ENCODE measurements at regions not wholly inside any gene's neighbourhood (a gene's known extent, or its start where the extent isn't known, plus 50 kb on each side); places are given as distances from the start of the nearest gene placed in this dataset.

- no peak overlapping the region for H3K27ac ChIP-seq
Observed at GRCh38 chr13:73776151-73776785, 357.9 kb downstream of the KLF12 start.

GRCh38 chr13:73773168-73773549, 361.0 kb downstream of the KLF12 start:
- peaks cover under 1 to 3% (median 2%) of the 10 kb centered on the region in 10 experiments; a peak in 15 of 20 replicates for H3K4me1 ChIP-seq
- no peaks in the 10 kb centered on the region for H3K9me3 ChIP-seq (replicated peaks in 1 of 11)
- H3K4me3 ChIP-seq: no peak overlapping the region
- H3K4me2 ChIP-seq: no peak overlapping the region
- no peak for TF ChIP-seq Cebpa-rat (IDR thresholded peaks at IDR 0.05)
- H3K27ac ChIP-seq: no peak overlapping the region
- H3K36me3 ChIP-seq: peaks cover 0 to 24% (median 6%) of the 10 kb centered on the region in 11 experiments; a peak in 10 of 22 replicates
- no peaks in the 10 kb centered on the region for H4K20me1 ChIP-seq
- H3K9ac ChIP-seq: no peak overlapping the region
- H3K27me3 ChIP-seq: no peaks in the 10 kb centered on the region

More at GRCh38 chr13:73776151-73776785, 357.9 kb downstream of the KLF12 start:
- Histone ChIP-seq H3K4me2 (no peak overlapping the region), H3K4me1 (no peaks in the 10 kb centered on the region), H3K9ac (no peak overlapping the region), H3K4me3 (no peak overlapping the region), H3K36me3 (peaks cover 0 to 40% (median 20%) of the 10 kb centered on the region in 11 experiments; a peak in 15 of 22 replicates), H3K9me3 (replicated peaks in 1 of 11) (no peaks in the 10 kb centered on the region), H3K27me3 (no peaks in the 10 kb centered on the region), H4K20me1 (no peaks in the 10 kb centered on the region)
- TF ChIP-seq Cebpa-rat (IDR thresholded peaks at IDR 0.05): no peak

DNA sequence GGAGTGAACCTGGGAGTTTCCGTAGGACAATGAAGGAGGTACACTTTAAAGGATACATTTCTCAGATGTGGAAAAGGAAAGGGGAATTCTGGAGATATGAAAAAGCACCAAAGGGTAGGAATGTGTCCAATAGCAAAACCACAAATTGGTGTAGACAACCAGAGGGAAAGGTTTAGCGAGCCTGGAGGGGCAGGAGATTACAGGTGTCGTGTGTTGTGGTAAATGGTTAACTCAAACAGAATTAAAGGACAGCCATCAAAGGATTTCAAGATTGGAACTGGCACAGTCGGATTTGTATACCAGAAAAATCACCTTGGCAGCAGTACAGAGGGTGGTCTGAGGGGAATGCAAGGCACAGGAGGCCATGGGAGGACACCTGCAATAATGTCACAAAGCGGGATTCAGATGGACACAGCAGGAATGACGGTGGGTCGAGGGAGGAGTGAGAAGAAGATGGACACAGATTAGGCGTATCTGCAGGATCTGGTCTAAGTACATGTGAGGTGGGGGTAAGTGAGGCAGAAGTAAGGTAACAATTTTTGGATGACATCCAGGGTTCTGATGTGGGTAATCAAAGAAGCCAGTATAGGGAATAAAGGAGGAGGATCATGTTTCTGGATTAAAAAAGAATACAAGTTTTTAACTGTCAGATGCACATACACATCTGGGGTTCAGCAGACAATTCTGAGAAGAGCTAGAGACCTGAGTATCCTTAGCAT, 361.6 kb downstream of the KLF12 start:
- Histone ChIP-seq H4K20me1 (no peaks in the 10 kb centered on the region), H3K9me3 (replicated peaks in 1 of 11) (no peaks in the 10 kb centered on the region), H3K4me2 (no peak overlapping the region), H3K4me1 (peaks cover 6 to 9% (median 7%) of the 10 kb centered on the region in 10 experiments), H3K27ac (no peak overlapping the region), H3K9ac (no peak overlapping the region), H3K36me3 (peaks cover 0 to 22% (median 6%) of the 10 kb centered on the region in 11 experiments; a peak in 9 of 22 replicates), H3K4me3 (no peak overlapping the region), H3K27me3 (no peaks in the 10 kb centered on the region)
- TF ChIP-seq Cebpa-rat (IDR thresholded peaks at IDR 0.05): no peak

GRCh38 chr13:73767747-73768315, 366.4 kb downstream of the KLF12 start:
- Histone ChIP-seq H3K4me1 (peaks cover 29 to 36% (median 33%) of the 10 kb centered on the region in 10 experiments), H3K27me3 (no peaks in the 10 kb centered on the region), H4K20me1 (no peaks in the 10 kb centered on the region), H3K27ac (no peak overlapping the region), H3K36me3 (peaks cover 0 to 23% (median 9%) of the 10 kb centered on the region in 11 experiments; a peak in 12 of 22 replicates), H3K9ac (no peak overlapping the region), H3K9me3 (replicated peaks in 1 of 11) (no peaks in the 10 kb centered on the region), H3K4me2 (peak overlapping the region; percentile 8 to 87 (median 53); a peak in 21 of 22 replicates), H3K4me3 (no peak overlapping the region)
- no peak for TF ChIP-seq Cebpa-rat (IDR thresholded peaks at IDR 0.05)

DNA sequence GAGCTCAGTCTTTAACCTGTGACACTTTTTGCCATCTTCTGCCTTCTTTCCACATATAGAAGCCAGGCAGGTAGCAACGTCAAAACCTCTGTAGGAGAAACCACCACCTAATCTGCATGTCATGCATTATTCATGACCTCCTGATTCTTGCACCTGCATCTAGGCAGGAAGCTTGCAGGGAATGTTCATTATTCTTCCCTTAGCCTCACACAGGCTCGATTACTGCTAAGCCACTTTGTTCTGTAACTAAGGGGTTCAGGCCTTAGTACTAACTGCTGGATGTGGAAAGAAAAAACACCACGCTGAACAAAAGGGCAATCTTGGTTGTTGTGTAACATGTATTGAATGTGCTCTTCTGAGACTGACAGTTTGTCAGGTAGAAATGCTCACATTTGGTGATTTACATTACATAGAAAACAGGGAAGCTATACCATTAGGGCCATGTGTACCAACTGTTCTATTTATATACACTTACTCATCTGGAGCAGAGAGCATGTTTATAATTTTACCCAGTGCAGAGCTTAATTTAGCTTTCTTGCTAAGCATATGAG, 366.9 kb downstream of the KLF12 start:
- 0 out of 22 replicates have a peak overlapping the region, but pooled peaks of 1 of the 11 experiments have one; percentile 20 for H3K27ac ChIP-seq
- H3K9me3 ChIP-seq (replicated peaks in 1 of 11): no peaks in the 10 kb centered on the region
- no peak overlapping the region for H3K4me3 ChIP-seq
- H3K4me2 ChIP-seq: peak overlapping the region; percentile 8 to 87 (median 53); a peak in 19 of 22 replicates
- no peaks in the 10 kb centered on the region for H4K20me1 ChIP-seq
- H3K36me3 ChIP-seq: peaks cover 0 to 28% (median 14%) of the 10 kb centered on the region in 11 experiments; a peak in 13 of 22 replicates
- peaks cover 29 to 36% (median 33%) of the 10 kb centered on the region in 10 experiments for H3K4me1 ChIP-seq
- no peaks in the 10 kb centered on the region for H3K27me3 ChIP-seq
- no peak overlapping the region for H3K9ac ChIP-seq
- no peak for TF ChIP-seq Cebpa-rat (IDR thresholded peaks at IDR 0.05)

- Histone ChIP-seq H3K9me3 (replicated peaks in 1 of 11) (no peaks in the 10 kb centered on the region), H3K9ac (peak overlapping the region in 9 of 11 experiments; percentile 13 to 61 (median 56); a peak in 16 of 22 replicates), H3K36me3 (peaks cover 0 to 43% (median 19%) of the 10 kb centered on the region in 11 experiments; a peak in 14 of 22 replicates), H4K20me1 (no peaks in the 10 kb centered on the region), H3K4me1 (peaks cover 29 to 36% (median 33%) of the 10 kb centered on the region in 10 experiments), H3K27ac (peak overlapping the region; percentile 30 to 83 (median 75); a peak in 21 of 22 replicates), H3K4me2 (peak overlapping the region; percentile 73 to 90 (median 81)), H3K27me3 (no peaks in the 10 kb centered on the region), H3K4me3 (peak overlapping the region; percentile 9 to 44 (median 26); a peak in 12 of 20 replicates)
- TF ChIP-seq Cebpa-rat (IDR thresholded peaks at IDR 0.05): no peak
Observed at GRCh38 chr13:73765651-73766384, 368.4 kb downstream of the KLF12 start.

DNA sequence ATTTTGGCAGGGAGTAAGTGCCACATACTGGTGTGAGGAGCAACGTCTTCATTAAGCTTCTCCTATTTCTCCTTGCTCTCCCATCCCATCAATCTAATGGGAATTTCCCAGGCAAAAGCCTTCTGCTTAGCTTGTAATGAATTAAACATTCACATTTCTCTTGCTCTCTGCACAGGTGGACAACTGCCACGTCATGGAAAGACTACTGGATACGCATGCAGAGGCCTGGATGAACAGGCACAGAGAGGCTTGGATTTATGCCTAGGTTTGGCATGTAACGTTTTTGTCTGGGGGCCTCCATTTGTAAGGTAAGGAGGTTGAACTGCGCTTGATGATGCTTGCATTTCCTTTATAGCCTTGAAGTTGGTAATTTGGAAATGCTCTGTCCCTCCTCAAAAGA, 374.8 kb downstream of the KLF12 start:
- no peaks in the 10 kb centered on the region for H3K27me3 ChIP-seq
- H3K36me3 ChIP-seq: peaks cover 0 to 44% (median 19%) of the 10 kb centered on the region in 11 experiments; a peak in 15 of 22 replicates
- H3K27ac ChIP-seq: no peak overlapping the region
- H3K9me3 ChIP-seq (replicated peaks in 1 of 11): no peaks in the 10 kb centered on the region
- no peak for TF ChIP-seq Cebpa-rat (IDR thresholded peaks at IDR 0.05)
- H3K9ac ChIP-seq: no peak overlapping the region
- H3K4me3 ChIP-seq: no peak overlapping the region
- H3K4me1 ChIP-seq: no peaks in the 10 kb centered on the region
- no peaks in the 10 kb centered on the region for H4K20me1 ChIP-seq
- no peak overlapping the region for H3K4me2 ChIP-seq

DNA sequence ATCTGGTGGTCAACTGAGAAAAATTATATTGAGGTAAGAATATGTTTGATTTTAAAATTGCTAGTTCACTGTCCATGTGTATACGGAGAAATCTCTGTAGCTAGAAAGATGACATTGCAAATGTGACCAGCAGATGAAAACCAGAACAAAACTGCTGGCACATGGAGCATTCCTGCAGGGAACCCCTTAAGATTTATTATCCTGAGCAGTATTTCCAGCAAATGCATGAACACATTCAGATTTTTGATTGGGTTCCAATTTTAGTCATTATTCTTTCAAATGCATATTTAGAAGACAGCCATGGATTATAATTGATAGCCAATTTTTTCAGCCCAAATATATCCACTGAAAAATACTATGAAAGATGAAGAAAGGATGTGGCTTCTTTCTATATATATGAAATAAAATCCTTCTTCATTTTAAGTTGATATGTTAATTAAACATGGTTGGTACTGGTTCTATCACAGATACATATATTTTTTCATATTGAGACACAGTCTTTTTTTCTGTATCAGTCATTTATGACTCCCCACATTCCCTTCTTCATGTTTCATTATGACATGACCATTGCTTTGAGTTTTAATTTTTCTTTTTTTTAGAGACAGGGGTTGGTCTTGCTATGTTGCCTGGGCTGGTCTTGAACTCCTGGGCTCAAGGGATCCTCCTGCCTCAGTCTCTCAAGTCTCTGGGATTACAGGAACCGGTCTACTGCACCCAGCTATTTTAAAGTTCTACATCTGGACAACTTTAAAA, 376.5 kb downstream of the KLF12 start:
- TF ChIP-seq Cebpa-rat (IDR thresholded peaks at IDR 0.05): no peak
- Histone ChIP-seq H3K27ac (no peak overlapping the region), H3K9me3 (replicated peaks in 1 of 11) (no peaks in the 10 kb centered on the region)

More for the DNA sequence above, 376.5 kb downstream of the KLF12 start:
- no peak overlapping the region for H3K9ac ChIP-seq
- H3K4me1 ChIP-seq: no peaks in the 10 kb centered on the region
- H3K27me3 ChIP-seq: no peaks in the 10 kb centered on the region
- H3K4me3 ChIP-seq: no peak overlapping the region
- H4K20me1 ChIP-seq: no peaks in the 10 kb centered on the region
- no peak overlapping the region for H3K4me2 ChIP-seq
- peaks cover 0 to 32% (median 13%) of the 10 kb centered on the region in 11 experiments; a peak in 13 of 22 replicates for H3K36me3 ChIP-seq

All from BLaER1 treated with 17β-estradiol and CSF1 and Interleukin-3, amounts not matched to agents 10 nM and 100 nM (cell line).